ENCODE measurements at regions not wholly inside any gene's neighbourhood (a gene's known extent, or its start where the extent isn't known, plus 50 kb on each side); places are given as distances from the start of the nearest gene placed in this dataset.

DNA sequence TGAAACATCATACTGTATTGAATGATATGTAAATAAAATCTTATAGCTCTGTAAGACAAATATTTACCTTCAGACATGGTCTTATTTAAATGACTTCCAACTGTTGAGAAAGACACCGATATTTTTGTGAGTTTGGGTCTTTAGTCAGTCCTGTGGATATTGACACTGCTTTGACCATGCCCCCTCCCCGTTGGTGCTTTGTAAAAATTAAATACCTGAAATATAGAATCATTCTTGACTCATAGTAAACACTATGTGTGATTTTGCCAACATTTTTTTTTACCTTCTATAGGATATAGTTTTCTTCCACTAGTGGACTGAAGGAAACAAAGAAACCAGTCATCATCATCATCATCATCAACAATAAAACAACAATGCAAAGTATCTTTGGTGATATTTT is 114.3 kb upstream of the HS3ST1 start (continued):
- no peak for TF ChIP-seq GMEB1 (CRISPR knock-in tag; IDR thresholded peaks at IDR 0.05)
- no peak for TF ChIP-seq ERF (CRISPR knock-in tag; IDR thresholded peaks at IDR 0.05)
- TF ChIP-seq, protein P1, sequence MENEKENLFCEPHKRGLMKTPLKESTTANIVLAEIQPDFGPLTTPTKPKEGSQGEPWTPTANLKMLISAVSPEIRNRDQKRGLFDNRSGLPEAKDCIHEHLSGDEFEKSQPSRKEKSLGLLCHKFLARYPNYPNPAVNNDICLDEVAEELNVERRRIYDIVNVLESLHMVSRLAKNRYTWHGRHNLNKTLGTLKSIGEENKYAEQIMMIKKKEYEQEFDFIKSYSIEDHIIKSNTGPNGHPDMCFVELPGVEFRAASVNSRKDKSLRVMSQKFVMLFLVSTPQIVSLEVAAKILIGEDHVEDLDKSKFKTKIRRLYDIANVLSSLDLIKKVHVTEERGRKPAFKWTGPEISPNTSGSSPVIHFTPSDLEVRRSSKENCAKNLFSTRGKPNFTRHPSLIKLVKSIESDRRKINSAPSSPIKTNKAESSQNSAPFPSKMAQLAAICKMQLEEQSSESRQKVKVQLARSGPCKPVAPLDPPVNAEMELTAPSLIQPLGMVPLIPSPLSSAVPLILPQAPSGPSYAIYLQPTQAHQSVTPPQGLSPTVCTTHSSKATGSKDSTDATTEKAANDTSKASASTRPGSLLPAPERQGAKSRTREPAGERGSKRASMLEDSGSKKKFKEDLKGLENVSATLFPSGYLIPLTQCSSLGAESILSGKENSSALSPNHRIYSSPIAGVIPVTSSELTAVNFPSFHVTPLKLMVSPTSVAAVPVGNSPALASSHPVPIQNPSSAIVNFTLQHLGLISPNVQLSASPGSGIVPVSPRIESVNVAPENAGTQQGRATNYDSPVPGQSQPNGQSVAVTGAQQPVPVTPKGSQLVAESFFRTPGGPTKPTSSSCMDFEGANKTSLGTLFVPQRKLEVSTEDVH (IDR thresholded peaks at IDR 0.05; ENCODE audit: low read depth, partially characterized antibody), result no peak
- TF ChIP-seq, protein P2, sequence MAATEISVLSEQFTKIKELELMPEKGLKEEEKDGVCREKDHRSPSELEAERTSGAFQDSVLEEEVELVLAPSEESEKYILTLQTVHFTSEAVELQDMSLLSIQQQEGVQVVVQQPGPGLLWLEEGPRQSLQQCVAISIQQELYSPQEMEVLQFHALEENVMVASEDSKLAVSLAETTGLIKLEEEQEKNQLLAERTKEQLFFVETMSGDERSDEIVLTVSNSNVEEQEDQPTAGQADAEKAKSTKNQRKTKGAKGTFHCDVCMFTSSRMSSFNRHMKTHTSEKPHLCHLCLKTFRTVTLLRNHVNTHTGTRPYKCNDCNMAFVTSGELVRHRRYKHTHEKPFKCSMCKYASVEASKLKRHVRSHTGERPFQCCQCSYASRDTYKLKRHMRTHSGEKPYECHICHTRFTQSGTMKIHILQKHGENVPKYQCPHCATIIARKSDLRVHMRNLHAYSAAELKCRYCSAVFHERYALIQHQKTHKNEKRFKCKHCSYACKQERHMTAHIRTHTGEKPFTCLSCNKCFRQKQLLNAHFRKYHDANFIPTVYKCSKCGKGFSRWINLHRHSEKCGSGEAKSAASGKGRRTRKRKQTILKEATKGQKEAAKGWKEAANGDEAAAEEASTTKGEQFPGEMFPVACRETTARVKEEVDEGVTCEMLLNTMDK (IDR thresholded peaks at IDR 0.05; ENCODE audit: borderline replicate concordance, insufficient read depth, low read depth, low read length, poor library complexity, severe bottlenecking), result no peak
- no peak for TF ChIP-seq ELF4 (CRISPR knock-in tag; IDR thresholded peaks at IDR 0.05)
- no peak for TF ChIP-seq BHLHE40 (IDR thresholded peaks at IDR 0.05; ENCODE audit: low read length)
- TF ChIP-seq EZH2 (IDR thresholded peaks at IDR 0.05; ENCODE audit: borderline replicate concordance, low read depth, low read length), result no peak
- no peak for TF ChIP-seq HNRNPLL (IDR thresholded peaks at IDR 0.05; ENCODE audit: low read depth, low read length, poor library complexity, severe bottlenecking)
- no peak for TF ChIP-seq CCNT2 (IDR thresholded peaks at IDR 0.05; ENCODE audit: borderline replicate concordance, extremely low read depth, insufficient read length, low read depth, low read length)

Measured in K562 (cell line).